ENCODE measurements at regions not wholly inside any gene's neighbourhood (a gene's known extent, or its start where the extent isn't known, plus 50 kb on each side); places are given as distances from the start of the nearest gene placed in this dataset.

GRCh38 chrX:110472265-110472664, 113.6 kb downstream of the RTL9 start:
- TF ChIP-seq CTCF (IDR thresholded peaks at IDR 0.05) (no peak), POLR2A (IDR thresholded peaks at IDR 0.05) (no peak)
- H3K27me3 ChIP-seq = peaks cover 16% of the 10 kb centered on the region
- H3K4me3 ChIP-seq = no peak overlapping the region
- intact Hi-C loops (cut with DNase I) = no loop called here
- H3K27ac ChIP-seq = no peak overlapping the region
- H3K4me1 ChIP-seq (replicated peaks in 1 of 2) = no peaks in the 10 kb centered on the region
- no peaks in the 10 kb centered on the region for H3K36me3 ChIP-seq (replicated peaks in 1 of 2)
- H3K9me3 ChIP-seq (replicated peaks in 1 of 3) = no peaks in the 10 kb centered on the region
- no peak for DNase-seq
- 73 to 96% (median 83%) methylated on average over 3 of the region's 3 CpGs for WGBS, 4 donors

GRCh38 chrX:110477593-110478228, 119.1 kb downstream of the RTL9 start:
- no peaks in the 10 kb centered on the region for H3K4me1 ChIP-seq (replicated peaks in 1 of 2)
- H3K27me3 ChIP-seq = peaks cover 21% of the 10 kb centered on the region
- H3K4me3 ChIP-seq = no peak overlapping the region
- H3K27ac ChIP-seq = no peak overlapping the region
- no peak for TF ChIP-seq POLR2A (IDR thresholded peaks at IDR 0.05)
- no peak for TF ChIP-seq CTCF (IDR thresholded peaks at IDR 0.05)
- no peaks in the 10 kb centered on the region for H3K9me3 ChIP-seq (replicated peaks in 1 of 3)
- H3K36me3 ChIP-seq (replicated peaks in 1 of 2) = no peaks in the 10 kb centered on the region
- no peak for DNase-seq
- WGBS, 4 donors = 48 to 74% (median 60%) methylated on average over 4 to 5 of the region's 5 CpGs
- intact Hi-C loops (cut with DNase I) = no loop called here

GRCh38 chrX:110491846-110492620, 133.4 kb downstream of the RTL9 start:
- Histone ChIP-seq H3K27me3 (peaks cover 6% of the 10 kb centered on the region), H3K27ac (no peak overlapping the region), H3K36me3 (replicated peaks in 1 of 2) (no peaks in the 10 kb centered on the region), H3K4me1 (replicated peaks in 1 of 2) (no peaks in the 10 kb centered on the region), H3K9me3 (replicated peaks in 1 of 3) (no peaks in the 10 kb centered on the region), H3K4me3 (no peak overlapping the region)
- intact Hi-C loops (cut with DNase I) = no loop called here
- TF ChIP-seq CTCF (IDR thresholded peaks at IDR 0.05) (no peak), POLR2A (IDR thresholded peaks at IDR 0.05) (no peak)
- 69 to 88% (median 74%) methylated on average over 5 to 8 of the region's 8 CpGs for WGBS, 4 donors
- no peak for DNase-seq

- TF ChIP-seq POLR2A (IDR thresholded peaks at IDR 0.05) = no peak
- no peak for TF ChIP-seq CTCF (IDR thresholded peaks at IDR 0.05)
- H3K4me3 ChIP-seq = no peak overlapping the region
- DNase-seq = no peak
- no peaks in the 10 kb centered on the region for H3K36me3 ChIP-seq (replicated peaks in 1 of 2)
- 73 to 85% (median 77%) methylated on average over 6 of the region's 6 CpGs for WGBS, 4 donors
- H3K9me3 ChIP-seq (replicated peaks in 1 of 3) = no peaks in the 10 kb centered on the region
- no peaks in the 10 kb centered on the region for H3K27me3 ChIP-seq
- intact Hi-C loops (cut with DNase I) = no loop called here
- no peak overlapping the region for H3K27ac ChIP-seq
- H3K4me1 ChIP-seq (replicated peaks in 1 of 2) = no peaks in the 10 kb centered on the region
Observed at GRCh38 chrX:110504947-110505346, 146.3 kb downstream of the RTL9 start.

Data from adrenal gland (tissue), 9 donors.